ENCODE measurements at regions not wholly inside any gene's neighbourhood (a gene's known extent, or its start where the extent isn't known, plus 50 kb on each side); places are given as distances from the start of the nearest gene placed in this dataset.
"Not testable (repeated sequence)": the region's sequence is repeated elsewhere in the genome, so short reads cannot be mapped to it uniquely, and the experiment has no call there.

- no peak for DNase-seq (ENCODE audit: low read depth in 2 of 3, low spot score in 2 of 3)
Observed at GRCh38 chr22:49408102-49408836, 419.4 kb downstream of the BRD1 start.

GRCh38 chr22:49406879-49407587, 420.6 kb downstream of the BRD1 start:
- DNase-seq (ENCODE audit: low read depth in 2 of 3, low spot score in 2 of 3) = no peak

GRCh38 chr22:49406047-49406650, 421.5 kb downstream of the BRD1 start:
- DNase-seq (ENCODE audit: low read depth in 2 of 3, low spot score in 2 of 3) = no peak

- no peak for DNase-seq (ENCODE audit: low read depth in 2 of 3, low spot score in 2 of 3)
Observed at GRCh38 chr22:49405590-49405989, 422.1 kb downstream of the BRD1 start.

GRCh38 chr22:49404576-49405241, 423.0 kb downstream of the BRD1 start:
- no peak for DNase-seq (ENCODE audit: low read depth in 2 of 3, low spot score in 2 of 3)

- DNase-seq (ENCODE audit: low read depth in 2 of 3, low spot score in 2 of 3) = no peak
Observed at GRCh38 chr22:49404020-49404419, 423.7 kb downstream of the BRD1 start.

GRCh38 chr22:49403102-49403501, 424.6 kb downstream of the BRD1 start:
- DNase-seq (ENCODE audit: low read depth in 2 of 3, low spot score in 2 of 3) = no peak

GRCh38 chr22:49402169-49402568, 425.5 kb downstream of the BRD1 start:
- DNase-seq (ENCODE audit: low read depth in 2 of 3, low spot score in 2 of 3) = no peak

GRCh38 chr22:49400941-49401598, 426.6 kb downstream of the BRD1 start:
- DNase-seq (ENCODE audit: low read depth in 2 of 3, low spot score in 2 of 3) = no peak

GRCh38 chr22:49400136-49400940, 427.3 kb downstream of the BRD1 start:
- no peak for DNase-seq (ENCODE audit: low read depth in 2 of 3, low spot score in 2 of 3)

GRCh38 chr22:49398646-49399045, 429.0 kb downstream of the BRD1 start:
- DNase-seq (ENCODE audit: low read depth in 2 of 3, low spot score in 2 of 3) = no peak

- no peak for DNase-seq (ENCODE audit: low read depth in 2 of 3, low spot score in 2 of 3)
Observed at GRCh38 chr22:49398115-49398514, 429.6 kb downstream of the BRD1 start.

- no peak for DNase-seq (ENCODE audit: low read depth in 2 of 3, low spot score in 2 of 3)
Observed at GRCh38 chr22:49396817-49397216, 430.9 kb downstream of the BRD1 start.

GRCh38 chr22:49395617-49396016, 432.1 kb downstream of the BRD1 start:
- DNase-seq (ENCODE audit: low read depth in 2 of 3, low spot score in 2 of 3) = no peak

- not testable (repeated sequence) for DNase-seq (ENCODE audit: low read depth in 2 of 3, low spot score in 2 of 3)
Observed at GRCh38 chr22:49395062-49395461, 432.6 kb downstream of the BRD1 start.

GRCh38 chr22:49394116-49394785, 433.4 kb downstream of the BRD1 start:
- no peak for DNase-seq (ENCODE audit: low read depth in 2 of 3, low spot score in 2 of 3)

- no peak for DNase-seq (ENCODE audit: low read depth in 2 of 3, low spot score in 2 of 3)
Observed at GRCh38 chr22:49393526-49393925, 434.1 kb downstream of the BRD1 start.

GRCh38 chr22:49392841-49393510, 434.7 kb downstream of the BRD1 start:
- no peak for DNase-seq (ENCODE audit: low read depth in 2 of 3, low spot score in 2 of 3)

- DNase-seq (ENCODE audit: low read depth in 2 of 3, low spot score in 2 of 3) = no peak
Observed at GRCh38 chr22:49392247-49392646, 435.4 kb downstream of the BRD1 start.

All from hematopoietic multipotent progenitor cell (in vitro differentiated cells).